ENCODE measurements at regions not wholly inside any gene's neighbourhood (a gene's known extent, or its start where the extent isn't known, plus 50 kb on each side); places are given as distances from the start of the nearest gene placed in this dataset.
"Not testable (repeated sequence)": the region's sequence is repeated elsewhere in the genome, so short reads cannot be mapped to it uniquely, and the experiment has no call there.

DNA sequence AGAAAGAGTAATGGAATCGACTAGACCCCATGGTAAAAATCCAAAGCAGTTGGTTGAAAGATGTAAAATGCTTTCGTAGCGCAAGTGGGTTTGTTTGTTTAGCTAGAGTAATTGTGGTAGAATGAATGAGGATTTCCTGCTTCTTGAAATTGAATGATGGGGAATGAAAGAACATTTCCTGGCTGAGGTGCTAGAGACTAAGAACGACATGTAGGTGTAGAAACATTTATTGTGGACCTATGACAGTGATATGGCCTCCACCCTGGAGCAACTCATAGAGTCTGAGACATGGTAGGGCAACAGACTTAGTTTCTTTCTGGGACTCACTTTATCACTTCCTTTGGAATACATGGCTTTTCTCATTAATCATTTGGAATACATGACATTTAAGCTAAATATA is 467.6 kb upstream of the CFAP20DC start:
- ChIA-PET POLR2A (no interaction called here), CTCF (no interaction called here)
- Mint-ChIP-seq H3K27me3 (no peaks in the 10 kb centered on the region), H3K36me3 (ENCODE audit: low read depth) (no peaks in the 10 kb centered on the region), H3K4me3 (no peak overlapping the region), H3K9me3 (peaks cover 11% of the 10 kb centered on the region), H3K4me1 (peaks cover 3% of the 10 kb centered on the region), H3K27ac (no peak overlapping the region)
- no peak for DNase-seq

DNA sequence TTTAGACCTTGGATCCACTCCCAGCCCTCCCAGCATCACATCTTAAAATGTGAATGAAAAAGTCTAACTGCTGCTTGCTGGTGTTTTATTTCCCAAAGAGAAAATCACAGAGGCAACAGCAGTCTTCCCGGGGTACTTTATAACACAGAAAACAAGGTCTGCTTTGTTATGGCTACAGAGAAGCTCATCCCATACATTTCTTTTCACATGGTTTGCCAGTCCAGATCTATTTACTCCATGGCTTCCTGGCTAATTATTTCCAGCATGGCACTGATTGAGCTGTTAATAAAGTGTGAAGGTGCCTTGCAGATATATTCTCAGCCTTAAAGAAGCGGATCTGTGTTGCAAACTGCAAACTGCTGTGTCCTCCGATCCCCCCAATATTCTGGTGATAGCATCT is 466.1 kb upstream of the CFAP20DC start:
- Mint-ChIP-seq H3K4me1 (peaks cover 9% of the 10 kb centered on the region), H3K9me3 (peaks cover 6% of the 10 kb centered on the region)
- POLR2A ChIA-PET: no interaction called here

DNA sequence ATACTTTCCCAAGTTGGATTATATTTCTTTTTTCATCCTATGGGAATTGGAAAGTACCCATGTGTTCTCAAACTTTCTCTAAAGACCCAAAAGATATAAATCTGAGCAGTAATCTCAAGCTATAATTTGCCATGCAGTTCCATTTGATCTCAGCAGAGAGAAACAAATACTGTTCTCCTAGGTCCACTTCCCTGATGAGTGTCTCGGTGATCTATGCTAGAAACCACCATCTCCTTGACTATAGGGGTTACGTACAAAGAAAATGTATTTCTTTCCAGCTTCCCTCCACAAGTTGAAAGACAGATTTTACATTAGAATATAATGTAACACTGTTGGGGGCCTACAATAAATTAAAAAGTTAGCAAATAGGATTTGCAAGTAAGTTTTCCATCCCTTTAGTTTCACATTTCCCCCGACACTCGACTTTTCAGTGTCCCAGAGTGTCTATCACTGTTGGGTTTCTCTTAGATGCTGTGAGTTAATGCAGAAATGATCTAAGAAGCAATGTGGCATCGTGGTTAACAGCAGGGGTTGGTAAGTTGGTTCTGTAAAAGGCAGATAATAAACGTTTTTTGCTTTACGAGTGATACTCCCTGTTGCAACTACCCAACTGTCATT is 465.1 kb upstream of the CFAP20DC start:
- ChIA-PET CTCF (interaction anchor here (0.6 kb wide), 1 partner anchor 480 kb away, joined by 3 read pairs; no protein-coding TSS in a partner anchor), POLR2A (no interaction called here)
- H3K27me3 Mint-ChIP-seq: no peaks in the 10 kb centered on the region
- H3K4me1 Mint-ChIP-seq: peaks cover 9% of the 10 kb centered on the region
- no peak overlapping the region for H3K4me3 Mint-ChIP-seq
- H3K36me3 Mint-ChIP-seq (ENCODE audit: low read depth): peaks cover 1% of the 10 kb centered on the region
- DNase-seq: no peak
- no peak overlapping the region for H3K27ac Mint-ChIP-seq
- peaks cover 6% of the 10 kb centered on the region for H3K9me3 Mint-ChIP-seq

More for the DNA sequence above, 466.1 kb upstream of the CFAP20DC start:
- CTCF ChIA-PET: no interaction called here
- Mint-ChIP-seq H3K4me3 (no peak overlapping the region), H3K27ac (no peak overlapping the region), H3K27me3 (no peaks in the 10 kb centered on the region), H3K36me3 (ENCODE audit: low read depth) (peaks cover 1% of the 10 kb centered on the region)
- DNase-seq: no peak

DNA sequence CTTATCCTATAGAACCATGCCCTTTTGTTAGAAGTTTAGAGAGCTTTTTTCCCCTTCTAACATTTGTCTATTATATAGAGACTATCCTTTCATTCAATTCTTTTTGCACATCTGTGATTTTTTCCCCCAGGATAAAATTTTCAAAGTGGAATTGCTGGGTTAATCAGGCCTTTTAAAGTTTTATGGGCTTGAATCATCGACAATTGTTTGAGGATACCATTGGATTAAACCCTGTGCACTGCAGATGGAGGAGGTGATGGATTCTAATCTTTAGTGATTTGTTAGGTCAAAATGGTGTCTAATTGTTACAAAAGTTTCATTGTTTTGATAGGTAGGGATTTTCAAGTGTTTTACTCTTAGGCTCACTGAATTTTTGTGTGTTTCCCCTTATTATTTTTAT is 463.7 kb upstream of the CFAP20DC start:
- Mint-ChIP-seq H3K36me3 (ENCODE audit: low read depth) (peaks cover 1% of the 10 kb centered on the region), H3K4me3 (no peak overlapping the region), H3K27me3 (no peaks in the 10 kb centered on the region), H3K27ac (no peak overlapping the region), H3K9me3 (peaks cover 4% of the 10 kb centered on the region), H3K4me1 (peaks cover 9% of the 10 kb centered on the region)
- CTCF ChIA-PET: interaction anchor here (0.7 kb wide), 1 partner anchor 9 kb away, joined by 3 read pairs; no protein-coding TSS in a partner anchor
- POLR2A ChIA-PET: no interaction called here
- no peak for DNase-seq

DNA sequence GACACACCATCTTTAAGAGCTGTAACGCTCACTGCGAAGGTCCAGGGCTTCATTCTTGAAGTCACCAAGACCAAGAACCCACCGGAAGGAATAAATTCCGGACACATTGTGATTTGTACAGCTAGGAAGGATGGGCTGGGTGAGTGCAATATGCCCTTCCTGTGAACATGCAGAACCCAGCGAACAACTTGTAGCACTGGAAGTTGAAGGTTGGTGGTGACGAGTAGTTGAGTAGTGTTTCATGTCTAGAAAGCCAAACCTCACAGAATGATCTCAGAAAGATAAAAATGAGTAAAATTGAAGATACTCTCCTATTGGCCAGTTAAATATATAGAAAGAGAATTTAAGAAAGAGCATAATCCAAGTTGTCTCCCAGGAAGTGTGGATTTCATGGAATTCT is 462.2 kb upstream of the CFAP20DC start:
- DNase-seq: no peak
- H3K36me3 Mint-ChIP-seq (ENCODE audit: low read depth): peaks cover 1% of the 10 kb centered on the region
- peaks cover 8% of the 10 kb centered on the region for H3K9me3 Mint-ChIP-seq
- peak overlapping the region; percentile 1 for H3K27ac Mint-ChIP-seq
- CTCF ChIA-PET: interaction anchor here (1.0 kb wide), 1 partner anchor 16 kb away, joined by 3 read pairs; no protein-coding TSS in a partner anchor
- H3K27me3 Mint-ChIP-seq: no peaks in the 10 kb centered on the region
- H3K4me1 Mint-ChIP-seq: peaks cover 5% of the 10 kb centered on the region
- POLR2A ChIA-PET: no interaction called here
- no peak overlapping the region for H3K4me3 Mint-ChIP-seq

DNA sequence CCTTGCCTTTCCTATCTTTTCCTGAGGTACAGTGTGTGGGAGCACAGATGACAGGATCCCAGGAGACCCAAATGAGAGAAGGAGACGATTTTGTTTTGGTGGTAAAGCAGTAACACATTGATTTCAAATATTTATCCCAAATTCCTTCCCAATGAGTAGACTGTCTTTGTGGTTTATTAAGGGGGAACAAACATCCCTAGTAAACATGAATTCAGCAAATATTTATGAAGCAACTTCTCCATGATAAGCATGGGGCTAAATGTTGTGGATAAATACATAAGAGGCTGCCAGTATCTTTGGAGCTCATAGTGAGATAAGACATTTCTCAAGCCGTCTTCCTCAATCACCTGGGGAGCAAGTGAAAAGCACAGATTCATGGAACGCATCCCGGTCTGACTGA is 460.8 kb upstream of the CFAP20DC start:
- H3K27me3 Mint-ChIP-seq: no peaks in the 10 kb centered on the region
- H3K27ac Mint-ChIP-seq: no peak overlapping the region
- H3K9me3 Mint-ChIP-seq: peaks cover 8% of the 10 kb centered on the region
- ChIA-PET CTCF (interaction anchor here (0.6 kb wide), 1 partner anchor 8 kb away, joined by 3 read pairs; no protein-coding TSS in a partner anchor), POLR2A (no interaction called here)
- peaks cover 1% of the 10 kb centered on the region for H3K36me3 Mint-ChIP-seq (ENCODE audit: low read depth)
- no peak overlapping the region for H3K4me3 Mint-ChIP-seq
- peaks cover 5% of the 10 kb centered on the region for H3K4me1 Mint-ChIP-seq
- DNase-seq: no peak

DNA sequence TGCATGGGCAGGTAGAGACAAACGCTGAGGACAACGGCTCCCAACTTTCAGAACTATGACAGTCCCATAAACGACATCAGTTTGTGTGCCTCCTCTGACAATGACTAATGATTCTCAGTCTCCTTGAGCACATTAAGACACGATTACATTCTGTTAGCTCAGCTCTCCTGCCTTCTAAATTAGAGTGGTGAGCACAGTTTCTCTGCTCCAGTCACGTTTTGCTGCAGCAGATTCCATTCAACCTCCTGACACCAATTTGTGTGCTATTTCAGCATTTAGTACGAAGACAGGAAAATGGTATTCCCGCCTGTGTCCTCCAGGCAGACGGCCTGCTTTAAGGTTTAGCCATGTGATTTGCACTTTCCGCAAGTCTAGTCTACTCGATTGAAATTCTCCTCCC is 458.4 kb upstream of the CFAP20DC start:
- Mint-ChIP-seq H3K9me3 (peaks cover 8% of the 10 kb centered on the region), H3K4me3 (no peak overlapping the region), H3K27ac (peak overlapping the region; percentile 20), H3K36me3 (ENCODE audit: low read depth) (peaks cover 1% of the 10 kb centered on the region), H3K4me1 (peaks cover 7% of the 10 kb centered on the region), H3K27me3 (no peaks in the 10 kb centered on the region)
- ChIA-PET CTCF (no interaction called here), POLR2A (no interaction called here)
- DNase-seq: no peak

DNA sequence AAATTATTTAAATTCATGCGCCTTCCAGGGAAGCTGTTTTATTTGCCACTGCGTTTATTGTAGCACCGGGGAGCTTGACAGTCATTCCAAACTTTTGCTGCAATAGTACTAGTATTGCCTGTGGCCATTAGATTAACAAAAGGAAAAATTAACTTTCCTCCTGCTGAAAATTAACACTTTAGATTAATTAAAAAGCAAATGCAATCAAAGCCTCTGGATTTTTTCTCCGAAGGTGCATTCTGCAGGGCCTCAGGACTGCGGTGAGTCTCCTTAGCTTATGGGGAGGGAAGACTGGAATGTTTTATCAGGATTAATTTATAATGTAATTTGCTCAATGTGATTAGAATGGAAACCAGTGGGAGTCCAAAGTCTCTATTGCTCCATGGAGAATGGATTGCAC is 456.4 kb upstream of the CFAP20DC start:
- no peak for DNase-seq
- H3K4me1 Mint-ChIP-seq: peaks cover 6% of the 10 kb centered on the region
- no peak overlapping the region for H3K27ac Mint-ChIP-seq
- ChIA-PET CTCF (interaction anchor here (0.5 kb wide), 1 partner anchor 265 kb away, joined by 4 read pairs; no protein-coding TSS in a partner anchor), POLR2A (no interaction called here)
- H3K4me3 Mint-ChIP-seq: no peak overlapping the region
- H3K9me3 Mint-ChIP-seq: peaks cover 6% of the 10 kb centered on the region
- no peaks in the 10 kb centered on the region for H3K36me3 Mint-ChIP-seq (ENCODE audit: low read depth)
- no peaks in the 10 kb centered on the region for H3K27me3 Mint-ChIP-seq

DNA sequence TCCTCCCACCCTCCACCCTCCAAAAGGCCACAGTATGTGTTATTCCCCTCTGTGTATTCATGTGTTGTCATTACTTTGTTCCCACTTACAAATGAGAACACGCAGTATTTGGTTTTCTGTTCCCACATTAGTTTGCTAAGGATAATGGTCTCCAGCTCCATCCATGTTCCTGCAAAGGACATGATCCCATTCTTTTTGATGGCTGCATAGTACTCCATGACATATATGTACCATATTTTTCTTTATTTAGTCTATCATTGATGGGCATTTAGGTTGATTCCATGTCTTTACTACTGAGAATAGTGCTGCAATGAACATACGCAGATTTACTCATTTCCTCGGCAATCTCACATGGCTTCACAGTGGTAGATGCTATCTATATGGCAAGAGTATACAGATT is 453.6 kb upstream of the CFAP20DC start:
- ChIA-PET POLR2A (no interaction called here), CTCF (interaction anchor here (1.1 kb wide), 1 partner anchor 190 kb away, joined by 3 read pairs; no protein-coding TSS in a partner anchor)
- Mint-ChIP-seq H3K27ac (no peak overlapping the region), H3K36me3 (ENCODE audit: low read depth) (no peaks in the 10 kb centered on the region), H3K27me3 (no peaks in the 10 kb centered on the region), H3K4me3 (no peak overlapping the region), H3K9me3 (peaks cover 4% of the 10 kb centered on the region), H3K4me1 (peaks cover 6% of the 10 kb centered on the region)
- no peak for DNase-seq

DNA sequence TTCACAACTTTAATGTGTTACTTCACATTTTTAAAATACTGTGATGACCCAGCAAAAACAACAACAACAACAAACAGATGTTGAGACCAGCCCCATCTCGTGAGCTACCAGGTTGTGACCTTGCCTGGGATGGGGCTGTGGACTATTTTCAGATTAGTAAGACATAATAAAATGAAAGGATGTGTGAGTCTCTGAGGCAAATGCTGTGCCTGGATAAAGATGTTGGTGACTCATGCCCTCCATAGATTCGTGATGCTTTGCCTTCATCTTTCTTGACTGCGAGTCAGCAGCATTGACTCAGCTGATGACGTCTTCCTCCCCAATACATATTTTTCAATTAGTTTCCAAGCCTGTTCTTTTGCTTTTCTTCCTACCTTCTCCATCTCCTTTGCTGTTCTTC is 453.0 kb upstream of the CFAP20DC start:
- ChIA-PET CTCF (interaction anchor here (0.6 to 1.5 kb wide), 4 partner anchors 8 to 629 kb away, joined by 3 to 6 read pairs (median 4); no protein-coding TSS in a partner anchor), POLR2A (no interaction called here)
- no peaks in the 10 kb centered on the region for H3K27me3 Mint-ChIP-seq
- H3K36me3 Mint-ChIP-seq (ENCODE audit: low read depth): no peaks in the 10 kb centered on the region
- peaks cover 6% of the 10 kb centered on the region for H3K4me1 Mint-ChIP-seq
- H3K4me3 Mint-ChIP-seq: no peak overlapping the region
- H3K9me3 Mint-ChIP-seq: peaks cover 1% of the 10 kb centered on the region
- H3K27ac Mint-ChIP-seq: no peak overlapping the region
- DNase-seq: no peak

DNA sequence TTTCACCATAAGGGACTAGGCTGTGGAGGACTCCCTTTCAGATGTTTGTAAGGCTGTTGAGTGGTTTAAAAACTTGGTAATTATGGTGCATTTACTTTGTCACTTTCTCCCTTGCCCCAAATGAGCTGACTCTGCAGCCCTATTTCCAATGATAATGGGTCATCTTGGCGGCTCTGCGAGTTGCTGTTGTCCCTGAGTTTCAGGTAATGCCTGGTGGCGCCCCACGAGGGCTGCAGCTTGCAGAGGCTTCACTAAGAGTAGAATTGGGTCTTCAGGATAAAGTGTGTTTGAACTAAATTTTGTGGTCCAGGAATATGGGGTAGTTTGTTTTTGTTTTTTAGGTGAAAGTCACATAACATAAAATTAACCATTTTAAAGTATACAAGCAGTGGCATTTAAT is 450.1 kb upstream of the CFAP20DC start:
- Mint-ChIP-seq H3K27me3 (no peaks in the 10 kb centered on the region), H3K9me3 (no peaks in the 10 kb centered on the region)
- no peak for DNase-seq

DNA sequence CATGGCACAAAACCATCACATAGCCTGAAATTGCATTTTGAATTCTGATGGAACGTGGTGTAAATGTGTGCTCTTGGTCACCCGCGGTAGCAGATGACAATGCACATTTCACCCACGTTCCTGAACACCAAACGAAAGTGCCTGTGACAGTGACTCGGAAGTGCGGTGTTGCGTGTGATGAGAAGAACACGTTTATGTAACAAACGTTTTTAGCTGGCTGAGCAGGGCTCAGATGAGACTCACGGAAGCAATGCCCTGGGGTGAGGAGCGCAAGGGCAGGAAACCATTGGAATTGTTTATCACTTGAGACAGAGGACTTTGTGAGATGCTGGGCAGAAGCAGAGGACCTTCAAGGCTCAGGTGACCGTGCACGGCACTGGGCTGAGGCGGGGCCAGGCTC is 449.2 kb upstream of the CFAP20DC start:
- H3K36me3 Mint-ChIP-seq (ENCODE audit: low read depth): peaks cover 5% of the 10 kb centered on the region
- ChIA-PET CTCF (interaction anchor here (0.6 kb wide), 1 partner anchor 262 kb away, joined by 7 read pairs; no protein-coding TSS in a partner anchor), POLR2A (no interaction called here)
- DNase-seq: no peak
- H3K4me3 Mint-ChIP-seq: no peak overlapping the region
- no peaks in the 10 kb centered on the region for H3K27me3 Mint-ChIP-seq
- peaks cover 8% of the 10 kb centered on the region for H3K4me1 Mint-ChIP-seq
- no peak overlapping the region for H3K27ac Mint-ChIP-seq
- peaks cover 3% of the 10 kb centered on the region for H3K9me3 Mint-ChIP-seq

More for the DNA sequence above, 450.1 kb upstream of the CFAP20DC start:
- Mint-ChIP-seq H3K4me3 (no peak overlapping the region), H3K36me3 (ENCODE audit: low read depth) (no peaks in the 10 kb centered on the region), H3K4me1 (peaks cover 8% of the 10 kb centered on the region), H3K27ac (no peak overlapping the region)
- ChIA-PET POLR2A (no interaction called here), CTCF (interaction anchor here (0.6 kb wide), 1 partner anchor 261 kb away, joined by 7 read pairs; no protein-coding TSS in a partner anchor)

DNA sequence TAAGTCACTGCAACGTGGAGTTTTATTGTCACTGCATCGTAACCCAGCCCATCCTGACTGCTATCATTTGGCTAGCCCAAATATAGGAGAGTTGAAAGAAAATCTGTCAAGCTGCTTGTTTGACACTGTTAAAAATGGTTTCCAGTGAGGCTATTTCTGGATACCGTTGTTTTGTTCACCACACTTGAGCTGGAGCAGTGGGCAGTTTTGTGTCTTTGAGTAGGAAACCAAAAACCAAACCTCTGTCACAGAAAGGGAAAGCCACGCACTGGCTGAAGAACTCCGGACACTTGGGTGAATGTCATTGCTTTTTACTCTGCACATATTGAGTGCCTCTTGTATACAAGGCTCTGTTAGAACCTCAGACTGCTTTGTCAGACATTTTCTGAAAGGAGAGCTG is 446.4 kb upstream of the CFAP20DC start:
- CTCF ChIA-PET: no interaction called here
- H3K4me1 Mint-ChIP-seq: peaks cover 2% of the 10 kb centered on the region
- H3K27ac Mint-ChIP-seq: no peak overlapping the region
- DNase-seq: no peak
- H3K9me3 Mint-ChIP-seq: peaks cover 3% of the 10 kb centered on the region
- no peaks in the 10 kb centered on the region for H3K27me3 Mint-ChIP-seq
- no peak overlapping the region for H3K4me3 Mint-ChIP-seq
- POLR2A ChIA-PET: no interaction called here
- peaks cover 7% of the 10 kb centered on the region for H3K36me3 Mint-ChIP-seq (ENCODE audit: low read depth)

DNA sequence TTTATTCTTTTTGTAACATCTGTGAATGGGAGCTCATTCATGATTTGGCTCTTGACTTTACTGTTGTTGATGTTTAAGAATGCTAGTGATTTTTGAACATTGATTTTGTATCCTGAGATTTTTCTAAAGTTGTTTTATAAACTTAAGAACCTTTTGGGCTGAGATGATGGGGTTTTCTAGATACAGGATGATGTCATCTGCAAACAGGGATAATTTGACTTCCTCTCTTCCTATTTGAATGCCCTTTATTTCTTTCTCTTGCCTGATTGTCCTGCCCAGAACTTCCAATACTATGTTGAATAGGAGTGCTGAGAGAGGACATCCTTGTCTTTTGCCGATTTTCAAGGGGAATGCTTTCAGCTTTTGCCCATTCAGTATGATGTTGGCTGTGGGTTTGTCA is 445.1 kb upstream of the CFAP20DC start:
- DNase-seq; H3K4me1 Mint-ChIP-seq; POLR2A ChIA-PET; H3K36me3 Mint-ChIP-seq (ENCODE audit: low read depth); H3K9me3 Mint-ChIP-seq; H3K4me3 Mint-ChIP-seq; H3K27ac Mint-ChIP-seq; H3K27me3 Mint-ChIP-seq; CTCF ChIA-PET: not testable (repeated sequence)
